GM18907 (cell line): ENCODE measurements at regions not wholly inside any gene's neighbourhood (a gene's known extent, or its start where the extent isn't known, plus 50 kb on each side); places are given as distances from the start of the nearest gene placed in this dataset.
"Not testable (repeated sequence)": the region's sequence is repeated elsewhere in the genome, so short reads cannot be mapped to it uniquely, and the experiment has no call there.

Experiments
- ATAC-seq: cut with Tn5 transposase; IDR thresholded peaks from one replicate; pipeline ENCODE4 v1.9.1; 2021; ENCODE audit warnings: mild to moderate bottlenecking, moderate library complexity; ENCODE audit not compliant: unreplicated experiment

DNA sequence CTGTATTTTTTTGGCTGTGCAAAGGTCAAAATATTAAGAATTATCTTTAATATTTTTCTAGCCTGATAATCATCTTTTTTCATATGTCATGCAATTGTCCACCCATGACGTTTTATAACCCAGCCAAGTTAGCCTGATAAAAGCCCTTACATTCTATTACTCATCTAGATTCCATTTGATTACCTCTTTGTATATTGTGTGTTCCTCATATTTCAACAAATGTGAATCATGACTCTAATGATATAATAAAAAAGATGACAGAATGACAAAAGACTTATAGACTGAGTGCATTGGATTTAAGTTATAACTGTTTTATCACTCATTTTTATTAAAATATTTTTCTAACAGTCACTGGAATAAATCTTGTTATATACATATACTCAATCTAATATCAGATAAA is 1560.0 kb upstream of the LRRTM3 start:
- ATAC-seq = no peak

DNA sequence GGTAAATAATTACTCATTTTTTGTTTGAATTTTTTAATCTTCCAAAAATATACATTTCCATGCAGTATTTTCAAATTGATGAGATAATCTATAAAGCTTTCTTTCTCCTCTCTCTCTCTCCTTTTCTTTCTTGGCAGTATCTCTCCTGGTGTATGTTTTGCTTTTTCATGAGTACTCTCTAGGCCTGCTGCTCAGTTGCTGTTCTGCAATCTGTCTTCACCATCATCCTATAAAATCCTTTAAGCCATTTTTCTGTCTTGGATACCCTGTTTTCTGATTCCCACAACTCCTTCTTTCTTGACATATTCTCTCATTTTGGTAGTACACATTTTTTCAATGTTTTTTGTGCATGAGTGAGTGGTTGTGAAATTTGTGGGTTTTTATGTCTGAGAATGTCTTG is 1558.1 kb upstream of the LRRTM3 start:
- no peak for ATAC-seq

DNA sequence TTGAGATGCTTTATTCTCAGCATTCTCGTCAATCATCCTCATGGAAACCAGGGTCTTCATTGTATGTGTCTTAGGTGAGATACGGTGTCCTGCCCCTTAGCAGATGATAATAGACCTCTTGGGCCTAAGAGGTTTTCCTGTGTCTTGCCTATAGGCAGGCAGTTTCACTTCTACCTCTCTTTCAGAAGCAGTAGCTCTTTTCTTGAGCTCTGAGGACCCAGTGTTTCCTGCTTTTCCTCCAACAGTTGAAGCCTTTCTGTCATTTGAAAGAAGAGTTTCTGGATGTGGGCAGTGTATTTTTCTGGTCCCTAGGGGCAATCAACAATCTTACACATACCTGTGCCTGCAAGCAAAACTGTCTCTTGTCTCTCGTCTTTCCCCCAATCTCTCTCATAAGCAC is 1550.3 kb upstream of the LRRTM3 start:
- no peak for ATAC-seq

DNA sequence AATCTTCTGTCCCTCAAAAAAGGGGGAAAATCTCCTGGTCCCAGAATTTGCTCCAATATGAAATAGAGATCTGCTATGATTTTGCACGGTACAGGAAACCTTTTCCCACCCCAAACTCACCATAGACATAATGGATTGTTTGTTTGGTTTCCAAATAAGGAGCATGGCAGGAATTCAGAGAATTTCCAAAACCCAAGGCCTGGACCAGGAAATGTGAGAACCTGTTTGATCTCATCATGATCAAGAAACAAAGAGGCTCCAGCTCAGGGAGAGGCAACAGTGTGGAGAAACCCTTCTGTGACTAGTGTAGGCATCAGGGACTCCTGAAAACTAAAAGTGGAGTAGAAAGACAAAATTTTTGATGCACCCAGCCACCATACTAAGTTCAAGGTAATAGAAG is 1548.1 kb upstream of the LRRTM3 start:
- ATAC-seq = no peak

DNA sequence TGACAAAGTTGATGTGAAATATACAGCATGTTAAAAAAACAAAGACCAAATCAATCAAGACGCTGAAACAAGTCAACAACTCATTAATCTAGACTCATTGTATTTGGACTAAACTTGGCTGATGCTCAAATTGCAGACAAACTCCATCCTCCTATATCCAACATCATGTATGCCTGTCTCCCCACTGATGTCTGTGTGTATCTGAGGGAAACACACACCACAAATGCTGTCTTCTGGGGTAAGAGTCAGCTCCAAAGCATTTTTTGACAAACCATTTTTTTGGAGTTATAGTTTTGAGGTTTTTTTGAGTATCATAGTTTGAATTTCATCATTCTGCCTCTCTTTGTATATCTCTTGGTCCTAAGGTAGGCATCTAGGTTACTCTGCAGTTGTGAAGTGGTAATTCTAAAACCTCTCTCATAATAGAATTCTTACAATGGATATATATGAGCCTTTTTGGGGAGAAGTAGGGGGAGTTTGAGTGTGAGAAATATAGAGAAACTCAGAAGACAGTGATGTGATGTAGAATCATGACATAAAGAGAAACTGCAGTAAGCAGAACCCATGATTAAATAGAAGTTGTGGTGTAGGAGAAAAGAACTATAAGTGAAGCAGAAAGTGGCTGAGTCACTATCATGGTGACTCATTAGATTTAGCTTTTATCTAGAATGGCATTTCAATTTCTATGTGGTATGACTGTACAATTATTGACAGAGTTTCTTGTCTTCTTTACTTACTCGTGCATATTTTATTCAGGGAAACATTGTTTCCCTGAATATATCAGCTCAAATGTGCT is 1531.1 kb upstream of the LRRTM3 start:
- ATAC-seq = no peak

DNA sequence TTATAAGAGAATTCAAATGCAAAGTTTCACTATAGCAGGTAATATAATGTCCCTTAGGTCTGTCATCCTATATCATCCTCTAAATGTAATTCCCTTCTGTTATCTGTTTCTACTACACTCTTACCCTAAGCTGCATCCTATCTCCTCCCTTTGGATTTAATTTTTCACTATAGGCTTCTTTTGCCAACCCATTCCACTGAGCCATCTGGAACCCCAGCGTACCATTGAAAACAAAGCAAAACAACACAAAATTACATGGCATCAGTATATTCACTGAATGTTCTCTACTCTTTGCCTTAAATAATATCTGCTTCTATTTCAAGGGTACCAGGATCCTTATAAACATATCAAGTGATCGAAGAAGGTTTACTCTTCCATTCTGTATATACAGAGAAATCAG is 1530.2 kb upstream of the LRRTM3 start:
- ATAC-seq = no peak

DNA sequence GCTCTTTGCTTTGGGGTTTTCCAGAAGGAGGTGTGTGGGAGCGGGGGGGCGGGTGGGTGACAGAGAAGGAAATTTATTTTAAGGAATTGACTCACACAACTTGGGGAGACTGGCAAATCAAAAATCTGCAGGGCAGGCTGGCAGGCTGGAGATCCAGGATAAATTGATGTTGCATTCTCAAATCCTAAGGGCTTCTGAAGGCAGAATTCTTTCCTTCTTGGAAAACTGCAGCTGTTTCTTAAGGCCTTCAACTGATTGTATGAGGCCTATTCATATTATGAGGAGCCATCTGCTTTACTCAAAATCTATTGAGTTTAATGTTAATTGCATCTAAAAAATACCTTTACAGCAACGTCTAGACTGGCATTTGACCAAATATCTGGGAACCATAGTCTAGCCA is 1528.8 kb upstream of the LRRTM3 start:
- ATAC-seq = no peak

DNA sequence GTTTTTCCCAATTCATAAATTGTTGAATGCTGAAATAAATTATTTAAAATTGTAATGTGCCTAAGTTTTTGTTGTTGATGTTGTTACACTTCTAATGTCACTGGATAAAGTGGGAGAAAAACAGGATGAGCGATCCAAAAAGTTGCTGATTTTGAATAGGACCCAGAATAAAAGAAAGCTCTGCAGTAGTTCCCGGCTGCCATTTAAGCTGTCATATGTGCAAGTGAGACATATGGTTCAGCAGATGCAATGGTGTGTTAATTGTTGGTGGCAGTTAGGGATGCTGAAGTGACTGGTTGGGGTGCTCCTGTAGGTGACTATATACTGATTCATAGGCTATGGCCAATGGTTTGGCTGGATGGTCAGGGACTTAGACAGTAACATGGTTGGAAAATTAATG is 1517.4 kb upstream of the LRRTM3 start:
- ATAC-seq = no peak

DNA sequence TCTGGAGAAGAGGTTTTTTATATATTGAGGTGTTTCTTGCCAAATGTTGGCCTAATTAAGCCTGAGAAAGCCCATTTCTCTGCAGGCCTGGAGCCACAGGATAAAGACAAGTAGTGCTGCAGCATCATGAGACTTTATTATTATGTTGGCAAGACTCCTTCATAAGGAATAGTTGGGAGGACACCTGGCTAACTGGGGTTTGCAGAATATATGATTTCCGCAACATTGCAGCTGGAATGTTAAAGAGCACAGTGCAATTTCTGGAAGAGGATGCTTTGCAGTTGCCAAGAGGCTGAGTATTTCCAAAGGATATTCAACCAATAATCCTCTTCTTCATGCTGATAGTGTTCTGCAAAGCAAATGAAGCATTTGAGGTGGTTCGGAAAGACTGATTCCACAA is 1512.8 kb upstream of the LRRTM3 start:
- ATAC-seq = no peak

DNA sequence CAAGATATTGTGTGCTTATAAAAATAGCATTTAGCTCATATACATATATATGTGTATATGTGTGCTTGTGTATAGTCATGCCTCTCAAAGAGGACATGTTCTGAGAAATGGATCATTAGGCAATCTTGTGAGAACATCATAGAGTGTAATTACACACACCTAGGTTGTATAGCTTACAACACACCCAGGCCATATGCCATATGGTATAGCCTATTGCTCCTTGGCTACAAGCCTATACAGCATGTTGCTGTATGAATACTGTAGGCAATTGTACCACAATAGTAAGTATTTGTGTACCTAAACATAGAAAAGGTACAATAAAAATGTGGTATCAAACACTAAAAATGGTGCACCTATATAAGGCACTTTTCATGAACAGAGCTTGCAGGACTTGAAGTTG is 1510.5 kb upstream of the LRRTM3 start:
- no peak for ATAC-seq

DNA sequence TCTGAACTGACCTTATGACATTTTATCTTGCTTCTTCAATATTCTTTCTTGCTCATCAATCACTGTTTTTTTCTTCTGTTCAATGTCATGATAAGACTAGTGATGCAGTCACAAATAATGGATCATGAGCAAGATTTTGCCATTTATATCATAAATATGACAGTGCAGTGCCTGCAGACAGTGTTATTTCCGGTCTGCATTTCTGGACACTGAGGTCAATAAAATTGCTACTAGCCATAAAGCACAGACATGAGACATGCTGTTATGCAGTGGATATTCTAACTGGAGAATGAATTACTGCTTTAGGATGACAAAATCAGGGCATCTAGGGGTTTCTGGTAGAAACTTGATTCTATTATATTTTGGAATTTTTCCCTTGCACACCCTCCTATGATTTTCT is 1509.7 kb upstream of the LRRTM3 start:
- ATAC-seq = no peak

DNA sequence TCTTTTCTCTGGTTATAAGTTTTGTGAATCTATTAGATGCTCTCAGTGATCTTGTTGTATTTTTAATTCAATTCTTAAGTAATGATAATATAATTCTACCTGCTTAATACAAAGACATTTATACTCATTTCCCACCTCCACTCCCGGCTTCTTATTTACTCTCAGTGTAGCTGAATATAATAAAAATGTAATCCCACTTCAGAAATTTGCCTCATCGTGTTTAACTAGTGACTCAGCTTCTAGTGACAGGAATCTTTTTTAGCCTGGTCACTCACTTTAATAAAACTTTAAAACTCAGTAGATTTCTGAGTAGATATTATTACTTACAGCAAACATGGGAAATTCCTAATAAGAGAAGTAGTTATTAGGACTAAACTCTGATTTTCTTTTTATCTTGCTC is 1506.2 kb upstream of the LRRTM3 start:
- no peak for ATAC-seq

DNA sequence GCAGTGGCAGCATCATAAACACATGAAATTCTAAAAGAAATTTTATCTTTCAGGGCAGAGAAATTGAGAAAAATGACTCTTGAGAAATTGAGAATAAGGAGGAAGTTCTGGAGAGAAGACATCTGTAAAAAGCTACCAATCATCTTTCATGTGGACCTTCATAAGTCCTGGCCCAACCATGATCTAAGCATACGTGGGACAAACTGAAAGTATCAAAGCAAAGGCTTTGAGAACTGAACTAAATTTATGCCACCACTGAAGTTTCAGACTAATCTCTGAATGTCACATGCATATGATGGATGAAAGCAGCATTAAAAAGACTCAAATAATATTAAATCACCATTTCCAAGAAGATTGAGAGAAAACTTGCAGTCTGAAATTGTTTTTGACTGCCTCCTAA is 1502.8 kb upstream of the LRRTM3 start:
- no peak for ATAC-seq

DNA sequence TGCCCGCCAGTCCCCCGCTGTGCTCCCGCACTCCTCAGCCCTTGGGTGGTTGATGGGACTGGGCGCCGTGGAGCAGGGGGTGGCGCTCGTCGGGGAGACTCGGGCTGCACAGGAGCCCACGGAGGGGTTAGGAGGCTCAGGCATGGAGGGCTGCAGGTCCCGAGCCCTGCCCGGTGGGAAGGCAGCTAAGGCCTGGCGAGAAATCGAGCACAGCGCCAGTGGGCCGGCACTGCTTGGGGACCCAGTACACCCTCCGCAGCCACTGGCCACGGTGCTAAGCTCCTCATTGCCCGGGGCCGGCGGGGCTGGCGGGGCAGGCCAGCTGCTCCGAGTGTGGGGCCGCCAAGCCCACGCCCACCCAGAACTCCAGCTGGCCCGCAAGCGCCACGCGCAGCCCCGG is 1496.5 kb upstream of the LRRTM3 start:
- not testable (repeated sequence) for ATAC-seq

DNA sequence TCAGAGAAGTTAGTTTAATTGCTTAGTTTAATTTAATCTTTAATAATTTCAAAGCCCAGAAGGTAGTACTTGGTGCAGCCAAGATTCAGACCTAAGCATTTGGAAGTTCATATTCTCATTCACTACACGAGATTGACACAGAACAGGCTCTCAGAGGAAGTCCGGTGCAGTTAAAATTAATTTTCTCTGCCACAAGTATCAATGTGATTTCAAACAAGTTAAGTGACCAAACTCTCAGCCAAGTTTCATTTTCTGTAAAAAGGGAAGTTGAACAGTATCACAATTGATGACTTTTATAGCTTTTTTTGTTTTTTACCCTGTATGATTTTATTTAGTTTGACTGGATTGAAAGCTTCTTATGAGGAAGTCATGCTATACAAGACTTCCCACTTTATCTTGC is 1494.9 kb upstream of the LRRTM3 start:
- no peak for ATAC-seq

DNA sequence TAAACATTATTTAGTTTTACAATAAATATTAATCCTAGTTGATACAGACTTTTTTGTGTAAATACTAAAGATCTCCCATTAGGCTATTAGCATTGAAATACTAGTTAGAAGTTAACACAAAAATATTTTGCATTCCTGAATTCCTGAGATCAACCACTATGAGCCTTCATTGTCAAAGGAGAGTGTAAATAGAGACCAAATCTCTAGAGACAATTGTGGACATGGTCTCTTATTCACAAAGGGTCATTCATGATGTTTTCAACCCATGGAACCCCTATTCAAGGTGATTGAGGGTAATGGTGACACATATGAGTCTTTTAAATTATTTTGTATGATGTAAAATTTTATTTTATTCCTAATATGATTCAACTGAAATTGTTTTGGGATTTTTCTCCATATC is 1454.8 kb upstream of the LRRTM3 start:
- no peak for ATAC-seq

DNA sequence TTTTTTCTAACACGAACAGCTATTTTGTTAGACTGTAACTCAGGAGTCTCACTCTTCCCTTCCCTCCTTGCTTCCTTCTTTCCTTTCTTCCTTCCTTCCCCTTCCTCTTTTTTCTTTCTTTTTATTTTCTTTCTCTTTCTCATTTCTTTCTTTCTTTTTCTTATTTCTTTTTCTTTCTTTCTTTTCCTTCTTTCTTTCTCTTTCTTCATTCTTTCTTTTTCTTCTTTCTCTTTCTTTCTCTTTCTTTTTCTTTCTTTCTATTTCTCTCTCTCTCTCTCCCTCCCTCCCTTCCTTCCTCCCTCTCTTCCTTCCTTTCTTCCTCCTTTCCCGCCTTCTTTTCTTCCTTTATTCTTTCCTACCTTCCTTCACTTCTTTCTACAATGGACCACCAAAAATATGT is 1443.0 kb upstream of the LRRTM3 start:
- no peak for ATAC-seq

DNA sequence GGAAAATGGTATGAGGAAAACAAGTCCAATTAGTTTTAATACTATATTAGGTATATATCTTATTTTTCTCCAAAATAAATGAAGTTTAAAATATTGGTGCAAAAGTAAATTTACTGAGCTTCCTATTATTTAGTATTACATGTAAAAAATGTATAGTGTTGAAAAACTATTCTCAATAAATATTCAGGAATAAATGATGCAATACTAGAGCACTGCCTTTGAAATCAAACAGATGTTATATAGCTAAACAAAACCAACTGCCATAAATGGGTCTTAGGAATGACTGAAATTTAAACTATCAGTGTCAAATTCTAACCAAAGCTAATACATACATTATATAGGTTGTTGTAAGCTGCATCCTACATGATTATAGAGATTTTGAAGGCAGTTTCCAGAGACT is 1434.0 kb upstream of the LRRTM3 start:
- no peak for ATAC-seq

DNA sequence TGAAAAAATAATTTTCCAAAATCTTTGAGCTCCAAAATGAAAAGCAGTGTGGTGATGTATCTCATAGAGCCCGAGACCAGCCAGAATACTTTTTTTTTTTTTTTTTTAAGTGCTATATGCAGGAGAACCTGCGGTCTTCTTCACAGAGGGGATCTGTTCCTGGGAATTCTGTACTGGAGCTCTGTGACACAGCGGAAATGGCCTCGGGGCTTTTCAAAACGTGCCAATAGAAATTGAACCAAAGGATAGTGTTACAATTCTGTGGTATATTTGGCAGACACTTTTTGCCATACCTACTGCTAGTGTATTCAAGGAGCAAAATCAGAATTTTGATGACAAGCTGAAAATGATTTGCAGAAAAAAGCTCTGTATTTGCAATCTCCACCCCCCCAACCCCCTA is 1429.3 kb upstream of the LRRTM3 start:
- no peak for ATAC-seq

DNA sequence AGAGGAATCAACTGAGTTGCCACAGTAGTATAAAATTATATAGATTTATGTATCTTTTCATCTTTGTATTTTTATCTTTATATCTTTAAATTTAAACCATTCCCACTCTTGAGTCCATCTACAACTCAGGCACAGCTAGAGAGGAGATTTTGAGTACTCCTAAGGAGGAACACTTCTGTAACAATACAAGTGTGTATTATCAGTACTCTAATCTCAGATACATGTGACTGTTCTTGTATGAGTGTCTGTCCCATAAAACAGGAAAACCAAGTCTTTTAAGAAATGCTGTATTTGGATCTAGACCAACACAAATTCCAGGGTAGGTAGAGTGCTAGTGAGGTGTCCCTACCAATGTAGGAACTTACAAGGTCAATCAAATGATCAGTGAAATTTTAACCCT is 1428.0 kb upstream of the LRRTM3 start:
- ATAC-seq = no peak

DNA sequence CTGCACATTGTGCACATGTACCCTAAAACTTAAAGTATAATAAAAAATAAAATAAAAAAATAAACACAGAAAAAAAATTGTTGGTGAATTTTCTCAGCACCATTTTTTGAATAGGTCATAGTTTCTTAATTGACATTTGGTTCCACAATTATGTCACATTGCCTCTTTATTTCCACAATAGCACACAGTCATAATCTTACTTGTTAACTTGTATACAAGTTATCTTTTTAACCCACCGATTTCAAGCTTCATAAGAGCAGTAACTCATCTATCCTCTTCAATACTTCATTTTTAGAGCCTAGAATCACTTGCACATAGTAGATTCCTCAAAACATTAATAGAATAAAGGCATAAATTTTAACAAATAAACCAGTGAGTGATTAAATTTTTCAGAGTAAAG is 1425.1 kb upstream of the LRRTM3 start:
- no peak for ATAC-seq

DNA sequence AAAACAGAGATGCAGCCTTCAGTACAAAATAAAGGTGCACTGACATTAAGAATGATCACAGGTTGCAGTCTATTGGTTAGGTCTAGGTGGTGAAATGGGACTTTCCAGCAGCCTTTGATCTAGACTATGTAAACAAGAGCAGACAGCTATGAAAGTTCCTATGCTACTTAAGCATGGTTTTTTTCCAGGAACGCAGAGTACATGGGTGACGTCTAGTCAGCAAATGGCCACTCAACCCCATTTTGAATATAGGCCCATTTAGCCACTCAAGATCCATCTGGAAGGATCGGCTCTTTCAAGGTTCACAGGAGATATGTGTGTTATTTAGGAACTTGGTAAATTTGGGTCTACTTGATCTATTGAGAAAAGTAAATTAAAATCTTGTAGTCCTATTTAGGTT is 1424.6 kb upstream of the LRRTM3 start:
- peak; percentile 66 for ATAC-seq

DNA sequence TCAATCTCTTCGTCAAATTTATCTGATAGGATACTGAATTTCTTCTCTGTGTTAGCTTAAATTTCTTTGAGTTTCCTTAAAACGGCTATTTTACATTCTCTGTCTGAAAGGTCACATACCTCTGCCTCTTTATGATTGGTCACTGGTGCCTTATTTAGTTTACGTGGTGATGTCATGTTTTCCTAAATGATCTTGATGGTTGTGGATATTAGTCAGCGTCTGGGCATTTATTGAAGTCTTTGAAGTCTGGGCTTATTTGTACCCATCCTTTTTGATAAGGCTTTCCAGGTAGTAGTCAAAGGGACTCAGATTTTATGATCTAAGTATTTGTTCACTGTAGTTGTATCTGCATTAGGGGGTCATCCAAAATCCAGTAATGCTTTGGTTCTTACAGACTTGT is 1407.5 kb upstream of the LRRTM3 start:
- no peak for ATAC-seq
